Spleen (tissue), 11 donors: ENCODE measurements at regions not wholly inside any gene's neighbourhood (a gene's known extent, or its start where the extent isn't known, plus 50 kb on each side); places are given as distances from the start of the nearest gene placed in this dataset.

Experiments used
- DNase-seq: peaks from one replicate; pipeline ENCODE4 v3.0.0-alpha.2; 2020
- H3K27ac ChIP-seq, 8 donors: fragments of 200-600 bp; sonication (generic) in 7 of 8; 1 replicate in 4 of 8; 2 replicates in 4 of 8; pipeline versions ENCODE4 v1.5.0 to v1.8.0; 2016 to 2021; ENCODE audit warnings: inconsistent platforms in 4 of 8, mild to moderate bottlenecking in 4 of 8, moderate library complexity in 1 of 8
- H3K27me3 ChIP-seq, 7 donors: fragments of 200-600 bp; sonication (generic) in 6 of 7; replicated peaks in 1 of 7; 1 replicate in 4 of 7; 2 replicates in 3 of 7; pipeline versions ENCODE4 v1.5.0 to v1.8.0; 2016 to 2021; ENCODE audit warnings: inconsistent platforms in 3 of 7, mild to moderate bottlenecking in 1 of 7
- H3K36me3 ChIP-seq, 6 donors: fragments of 200-600 bp; sonication (generic) in 5 of 6; 1 replicate in 4 of 6; 2 replicates in 2 of 6; pipeline versions ENCODE4 v1.5.0 to v1.8.0; 2016 to 2021; ENCODE audit warnings: inconsistent platforms in 2 of 6
- H3K4me1 ChIP-seq, 6 donors: fragments of 200-600 bp; sonication (generic) in 5 of 6; 1 replicate in 3 of 6; 2 replicates in 3 of 6; pipeline versions ENCODE4 v1.5.0 to v1.8.0; 2016 to 2021; ENCODE audit warnings: inconsistent platforms in 3 of 6
- H3K4me3 ChIP-seq, 8 donors: fragments of 200-600 bp; sonication (generic) in 7 of 8; 1 replicate in 4 of 8; 2 replicates in 4 of 8; pipeline versions ENCODE4 v1.5.0 to v1.8.0; 2016 to 2021; ENCODE audit warnings: inconsistent platforms in 4 of 8, mild to moderate bottlenecking in 4 of 8, moderate library complexity in 2 of 8
- H3K9me3 ChIP-seq, 8 donors: fragments of 200-600 bp; sonication (generic) in 7 of 8; 1 replicate in 4 of 8; 2 replicates in 4 of 8; pipeline versions ENCODE4 v1.5.0 to v1.8.0; 2016 to 2021; ENCODE audit warnings: inconsistent platforms in 4 of 8
- POLR2A ChIP-seq, 3 donors: fragments of 450-650 bp; IDR thresholded peaks; one replicate each; pipeline ENCODE4 v1.5.1; 2017; ENCODE audit warnings: antibody characterized with exemption in 3 of 3, mild to moderate bottlenecking in 1 of 3
- POLR2AphosphoS5 ChIP-seq, 3 donors: sonication (generic); formaldehyde crosslinking; IDR thresholded peaks; one replicate each; pipeline ENCODE4 v1.5.1; 2017; ENCODE audit warnings: antibody characterized with exemption in 3 of 3
- WGBS, 5 donors: extraction: QIAGEN DNeasy Blood & Tissue Kit in 3 of 5; methylation state at CpG; one replicate each; pipeline versions ENCODE4 v1.1.5 to v1.1.7; 2013 to 2018; 5-methylcytosine and 5-hydroxymethylcytosine counted together
- intact Hi-C: fragments of 100-400 bp; cut with DNase I; formaldehyde crosslinking; loops from one replicate; pipeline ENCODE4 v1.15.0; 2023; ENCODE audit warnings: low total_unique reads
- TF ChIP-seq, protein P1 (sequence below), 11 experiments: fragments of 200-600 bp in 7 of 11; fragments of 450-650 bp in 4 of 11; sonication (generic) in 4 of 11; IDR thresholded peaks in 8 of 11; conservative IDR thresholded peaks in 3 of 11; 1 replicate in 7 of 11; 2 replicates in 4 of 11; pipeline versions ENCODE4 v1.4.0 to v1.8.0; 2016 to 2021; ENCODE audit warnings: antibody characterized with exemption in 11 of 11, inconsistent platforms in 4 of 11, mild to moderate bottlenecking in 1 of 11
- donor health status: healthy with polysubstance abuse.
- donor health status: DM: no; HTN: no; CAD: no; lungs with moderate emphysema.
- donor health status: DM: no; HTN: no; CAD: no.
- donor health status: Bipolar disorder and iron deficiency.
- donor health status: healthy.
- donor health status: DM: no; HTN: no; CAD: no.
- donor health status: DM: yes; HTN: yes; CAD: no.

DNA sequence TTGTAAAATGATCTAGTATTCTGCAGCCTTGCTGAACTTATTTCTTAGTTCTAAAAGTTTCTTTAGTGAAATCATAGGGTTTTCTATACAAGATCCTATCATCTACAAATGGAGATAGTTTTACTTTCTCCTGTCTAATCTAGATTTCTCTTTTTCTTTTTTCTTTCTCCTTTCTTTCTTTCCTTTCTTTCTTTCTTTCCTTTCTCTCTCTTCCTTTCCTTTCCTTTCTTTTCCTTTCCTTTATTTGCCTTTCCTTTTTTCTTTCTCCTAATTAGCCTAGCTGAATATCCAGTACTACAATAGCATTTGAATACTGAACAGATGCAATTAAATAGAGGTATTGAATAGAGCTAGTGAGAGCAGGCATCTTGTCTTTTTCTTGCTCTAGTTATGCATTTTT lies 186.6 kb upstream of the SPAG17 start:
- Histone ChIP-seq H3K27ac (no peak overlapping the region), H3K9me3 (peaks cover 0 to 92% (median 73%) of the 10 kb centered on the region in 8 donors), H3K4me1 (no peaks in the 10 kb centered on the region), H3K4me3 (no peak overlapping the region), H3K27me3 (no peaks in the 10 kb centered on the region), H3K36me3 (no peaks in the 10 kb centered on the region)
- DNase-seq = no peak
- no peak for TF ChIP-seq POLR2AphosphoS5 (IDR thresholded peaks at IDR 0.05)
- TF ChIP-seq, protein P1, sequence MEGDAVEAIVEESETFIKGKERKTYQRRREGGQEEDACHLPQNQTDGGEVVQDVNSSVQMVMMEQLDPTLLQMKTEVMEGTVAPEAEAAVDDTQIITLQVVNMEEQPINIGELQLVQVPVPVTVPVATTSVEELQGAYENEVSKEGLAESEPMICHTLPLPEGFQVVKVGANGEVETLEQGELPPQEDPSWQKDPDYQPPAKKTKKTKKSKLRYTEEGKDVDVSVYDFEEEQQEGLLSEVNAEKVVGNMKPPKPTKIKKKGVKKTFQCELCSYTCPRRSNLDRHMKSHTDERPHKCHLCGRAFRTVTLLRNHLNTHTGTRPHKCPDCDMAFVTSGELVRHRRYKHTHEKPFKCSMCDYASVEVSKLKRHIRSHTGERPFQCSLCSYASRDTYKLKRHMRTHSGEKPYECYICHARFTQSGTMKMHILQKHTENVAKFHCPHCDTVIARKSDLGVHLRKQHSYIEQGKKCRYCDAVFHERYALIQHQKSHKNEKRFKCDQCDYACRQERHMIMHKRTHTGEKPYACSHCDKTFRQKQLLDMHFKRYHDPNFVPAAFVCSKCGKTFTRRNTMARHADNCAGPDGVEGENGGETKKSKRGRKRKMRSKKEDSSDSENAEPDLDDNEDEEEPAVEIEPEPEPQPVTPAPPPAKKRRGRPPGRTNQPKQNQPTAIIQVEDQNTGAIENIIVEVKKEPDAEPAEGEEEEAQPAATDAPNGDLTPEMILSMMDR (IDR thresholded peaks at IDR 0.05 in 8 of 11, conservative IDR thresholded peaks at IDR 0.05 in 3 of 11) = no peak
- no peak for TF ChIP-seq POLR2A (IDR thresholded peaks at IDR 0.05)
- intact Hi-C loops = no loop called here

DNA sequence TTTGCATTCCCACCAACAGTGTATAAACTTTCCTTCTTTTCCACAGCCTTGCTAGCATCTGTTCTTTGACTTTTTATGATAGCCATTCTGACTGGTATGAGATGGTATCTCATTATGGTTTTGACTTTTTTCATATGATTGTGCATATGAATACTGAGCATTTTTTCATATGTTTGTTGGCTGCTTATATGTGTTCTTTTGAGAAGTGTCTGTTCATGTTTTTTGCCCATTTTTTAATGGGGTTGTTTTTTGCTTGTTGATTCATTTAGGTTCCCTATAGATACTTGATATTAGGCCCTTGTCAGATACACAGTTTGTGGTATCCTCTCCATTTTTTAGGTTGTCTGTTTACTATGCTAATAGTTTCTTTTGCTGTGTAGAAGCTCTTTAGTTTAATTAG lies 185.8 kb upstream of the SPAG17 start:
- intact Hi-C loops = no loop called here
- no peak for TF ChIP-seq POLR2A (IDR thresholded peaks at IDR 0.05)
- TF ChIP-seq, protein P1 (IDR thresholded peaks at IDR 0.05 in 8 of 11, conservative IDR thresholded peaks at IDR 0.05 in 3 of 11) = no peak
- no peak for TF ChIP-seq POLR2AphosphoS5 (IDR thresholded peaks at IDR 0.05)

DNA sequence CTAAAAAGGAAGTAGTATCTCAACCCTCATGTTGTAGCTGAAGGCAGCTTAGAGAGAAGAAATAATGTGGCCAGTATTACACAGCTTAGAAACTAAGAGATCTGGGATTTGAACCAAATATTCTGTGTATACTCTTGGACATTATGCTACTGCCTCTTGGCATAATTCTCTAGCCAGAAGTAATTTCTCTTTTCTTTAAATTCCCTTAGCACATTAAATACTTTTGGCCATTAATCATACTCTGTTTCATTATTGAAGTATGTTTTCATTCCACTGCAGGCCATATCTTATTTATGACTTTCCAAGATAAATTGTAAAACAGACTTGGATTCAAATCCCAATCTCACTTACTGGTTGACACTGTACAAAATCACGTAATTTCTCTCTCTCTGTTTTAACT lies 181.3 kb upstream of the SPAG17 start:
- Histone ChIP-seq H3K4me1 (no peaks in the 10 kb centered on the region), H3K27me3 (no peaks in the 10 kb centered on the region), H3K27ac (no peak overlapping the region), H3K4me3 (no peak overlapping the region), H3K9me3 (peaks cover 20 to 85% (median 78%) of the 10 kb centered on the region in 8 donors), H3K36me3 (no peaks in the 10 kb centered on the region)
- DNase-seq = no peak
- whole genome bisulfite sequencing, 5 donors = 0 to 27% (median 0%) methylated on average over 1 of the region's 1 CpG
- no peak for TF ChIP-seq POLR2A (IDR thresholded peaks at IDR 0.05)
- intact Hi-C loops = no loop called here

More for the DNA sequence above, 185.8 kb upstream of the SPAG17 start:
- H3K36me3 ChIP-seq = no peaks in the 10 kb centered on the region
- no peaks in the 10 kb centered on the region for H3K27me3 ChIP-seq
- no peaks in the 10 kb centered on the region for H3K4me1 ChIP-seq
- H3K27ac ChIP-seq = no peak overlapping the region
- no peak for DNase-seq
- H3K4me3 ChIP-seq = no peak overlapping the region
- peaks cover 3 to 95% (median 79%) of the 10 kb centered on the region in 8 donors for H3K9me3 ChIP-seq

DNA sequence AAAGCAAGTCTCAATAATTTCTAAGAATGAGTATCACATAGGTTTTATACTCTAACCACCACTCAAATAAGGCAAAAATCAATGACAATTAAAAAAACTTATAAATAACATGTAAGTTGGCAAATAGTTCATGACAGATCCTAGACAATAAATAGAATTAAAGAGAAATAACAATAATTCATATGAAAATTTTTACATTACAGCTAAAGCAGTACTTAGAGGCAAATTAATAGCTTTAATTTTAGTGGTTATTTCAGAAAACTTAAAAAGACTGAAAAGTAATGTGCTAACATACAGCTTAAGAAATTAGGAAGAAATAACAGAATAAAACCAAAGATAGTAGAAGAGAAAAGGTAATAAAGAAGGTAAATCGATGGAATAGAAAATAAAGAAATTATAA lies 179.9 kb upstream of the SPAG17 start:
- Histone ChIP-seq H3K27ac (no peak overlapping the region), H3K9me3 (peaks cover 20 to 71% (median 66%) of the 10 kb centered on the region in 8 donors)

More for the DNA sequence above, 179.9 kb upstream of the SPAG17 start:
- WGBS, 5 donors = 62 to 93% (median 76%) methylated on average over 1 of the region's 1 CpG
- no peak for DNase-seq
- Histone ChIP-seq H3K36me3 (no peaks in the 10 kb centered on the region), H3K4me3 (no peak overlapping the region), H3K27me3 (no peaks in the 10 kb centered on the region), H3K4me1 (no peaks in the 10 kb centered on the region)
- TF ChIP-seq POLR2A (IDR thresholded peaks at IDR 0.05) = no peak
- TF ChIP-seq, protein P1 (IDR thresholded peaks at IDR 0.05 in 8 of 11, conservative IDR thresholded peaks at IDR 0.05 in 3 of 11) = no peak
- no peak for TF ChIP-seq POLR2AphosphoS5 (IDR thresholded peaks at IDR 0.05)
- intact Hi-C loops = no loop called here
